HG03521 (cell line): ENCODE measurements at regions not wholly inside any gene's neighbourhood (a gene's known extent, or its start where the extent isn't known, plus 50 kb on each side); places are given as distances from the start of the nearest gene placed in this dataset.

Experiments used
- ATAC-seq: cut with Tn5 transposase; IDR thresholded peaks from one replicate; pipeline ENCODE4 v1.9.1; 2021; ENCODE audit warnings: mild to moderate bottlenecking, moderate library complexity; ENCODE audit not compliant: unreplicated experiment

GRCh38 chr9:14471041-14471440 is 157.1 kb upstream of the NFIB start:
- no peak for ATAC-seq

- no peak for ATAC-seq
Measured at GRCh38 chr9:14467675-14468374, 153.9 kb upstream of the NFIB start.

GRCh38 chr9:14466828-14467227 is 152.9 kb upstream of the NFIB start:
- no peak for ATAC-seq

GRCh38 chr9:14466429-14466818 is 152.5 kb upstream of the NFIB start:
- no peak for ATAC-seq

GRCh38 chr9:14462950-14463349 is 149.0 kb upstream of the NFIB start:
- ATAC-seq, result no peak

- no peak for ATAC-seq
Measured at GRCh38 chr9:14455243-14455642, 141.3 kb upstream of the NFIB start.

GRCh38 chr9:14453286-14453685 is 139.3 kb upstream of the NFIB start:
- no peak for ATAC-seq

GRCh38 chr9:14452539-14452938 is 138.6 kb upstream of the NFIB start:
- no peak for ATAC-seq

- peak; percentile 70 for ATAC-seq
Measured at GRCh38 chr9:14451949-14452348, 138.0 kb upstream of the NFIB start.

- ATAC-seq, result no peak
Measured at GRCh38 chr9:14447103-14447502, 133.2 kb upstream of the NFIB start.

- ATAC-seq, result no peak
Measured at GRCh38 chr9:14445946-14446345, 132.0 kb upstream of the NFIB start.

- ATAC-seq, result no peak
Measured at GRCh38 chr9:14442956-14443355, 129.0 kb upstream of the NFIB start.

- ATAC-seq, result no peak
Measured at GRCh38 chr9:14441976-14442651, 128.2 kb upstream of the NFIB start.

GRCh38 chr9:14441115-14441514 is 127.2 kb upstream of the NFIB start:
- ATAC-seq, result no peak

GRCh38 chr9:14440062-14440461 is 126.1 kb upstream of the NFIB start:
- no peak for ATAC-seq

- ATAC-seq, result no peak
Measured at GRCh38 chr9:14439555-14439954, 125.6 kb upstream of the NFIB start.

- no peak for ATAC-seq
Measured at GRCh38 chr9:14438232-14439021, 124.5 kb upstream of the NFIB start.

- no peak for ATAC-seq
Measured at GRCh38 chr9:14437354-14438231, 123.7 kb upstream of the NFIB start.

GRCh38 chr9:14435871-14436270 is 121.9 kb upstream of the NFIB start:
- no peak for ATAC-seq

- ATAC-seq, result no peak
Measured at GRCh38 chr9:14434971-14435718, 121.2 kb upstream of the NFIB start.
